ENCODE measurements at regions not wholly inside any gene's neighbourhood (a gene's known extent, or its start where the extent isn't known, plus 50 kb on each side); places are given as distances from the start of the nearest gene placed in this dataset.

DNA sequence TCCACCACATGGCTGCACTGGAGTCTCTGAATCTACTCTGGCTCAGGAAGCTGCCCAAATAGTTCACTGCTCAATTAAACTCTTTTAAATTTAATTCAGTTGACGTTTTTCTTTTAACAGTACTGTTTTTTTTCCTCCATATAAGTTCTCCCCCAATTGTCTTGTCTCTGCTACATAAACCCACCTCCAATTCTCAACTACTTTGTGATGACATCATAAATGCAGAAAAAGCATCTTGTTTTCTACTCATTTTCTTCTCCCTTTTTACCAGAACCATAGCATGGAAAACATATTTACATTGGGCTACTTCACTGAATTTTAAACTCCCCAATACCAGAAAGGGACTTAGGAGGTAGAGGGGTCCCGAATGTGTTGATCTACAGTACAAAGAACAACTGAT is 270.4 kb downstream of the GPD2 start:
- H3K27ac Mint-ChIP-seq = no peak overlapping the region
- no peaks in the 10 kb centered on the region for H3K27me3 Mint-ChIP-seq (ENCODE audit: insufficient read depth, low read depth, poor library complexity)
- H3K9me3 Mint-ChIP-seq = no peaks in the 10 kb centered on the region
- Histone ChIP-seq H3K36me3 (ENCODE audit: insufficient read depth) (peaks cover 6% of the 10 kb centered on the region; the same call in 1 of the 2 replicates), H3K9me2 (ENCODE audit: insufficient read depth) (no peaks in the 10 kb centered on the region), H3K79me2 (replicated peaks; ENCODE audit: insufficient read depth) (no peaks in the 10 kb centered on the region), H3K4me1 (ENCODE audit: insufficient read depth) (peaks cover 26% of the 10 kb centered on the region), H3K27me3 (ENCODE audit: insufficient read depth) (no peaks in the 10 kb centered on the region), H4K20me1 (replicated peaks; ENCODE audit: insufficient read depth) (no peaks in the 10 kb centered on the region), H3F3A (replicated peaks; ENCODE audit: low read depth) (no peaks in the 10 kb centered on the region), H3K4me3 (no peak overlapping the region), H3K4me2 (no peak overlapping the region), H3K27ac (ENCODE audit: low read depth) (no peak overlapping the region), H2AFZ (0 out of 2 replicates have a peak overlapping the region, but pooled peaks have one; percentile 4)
- TF ChIP-seq, protein P1, sequence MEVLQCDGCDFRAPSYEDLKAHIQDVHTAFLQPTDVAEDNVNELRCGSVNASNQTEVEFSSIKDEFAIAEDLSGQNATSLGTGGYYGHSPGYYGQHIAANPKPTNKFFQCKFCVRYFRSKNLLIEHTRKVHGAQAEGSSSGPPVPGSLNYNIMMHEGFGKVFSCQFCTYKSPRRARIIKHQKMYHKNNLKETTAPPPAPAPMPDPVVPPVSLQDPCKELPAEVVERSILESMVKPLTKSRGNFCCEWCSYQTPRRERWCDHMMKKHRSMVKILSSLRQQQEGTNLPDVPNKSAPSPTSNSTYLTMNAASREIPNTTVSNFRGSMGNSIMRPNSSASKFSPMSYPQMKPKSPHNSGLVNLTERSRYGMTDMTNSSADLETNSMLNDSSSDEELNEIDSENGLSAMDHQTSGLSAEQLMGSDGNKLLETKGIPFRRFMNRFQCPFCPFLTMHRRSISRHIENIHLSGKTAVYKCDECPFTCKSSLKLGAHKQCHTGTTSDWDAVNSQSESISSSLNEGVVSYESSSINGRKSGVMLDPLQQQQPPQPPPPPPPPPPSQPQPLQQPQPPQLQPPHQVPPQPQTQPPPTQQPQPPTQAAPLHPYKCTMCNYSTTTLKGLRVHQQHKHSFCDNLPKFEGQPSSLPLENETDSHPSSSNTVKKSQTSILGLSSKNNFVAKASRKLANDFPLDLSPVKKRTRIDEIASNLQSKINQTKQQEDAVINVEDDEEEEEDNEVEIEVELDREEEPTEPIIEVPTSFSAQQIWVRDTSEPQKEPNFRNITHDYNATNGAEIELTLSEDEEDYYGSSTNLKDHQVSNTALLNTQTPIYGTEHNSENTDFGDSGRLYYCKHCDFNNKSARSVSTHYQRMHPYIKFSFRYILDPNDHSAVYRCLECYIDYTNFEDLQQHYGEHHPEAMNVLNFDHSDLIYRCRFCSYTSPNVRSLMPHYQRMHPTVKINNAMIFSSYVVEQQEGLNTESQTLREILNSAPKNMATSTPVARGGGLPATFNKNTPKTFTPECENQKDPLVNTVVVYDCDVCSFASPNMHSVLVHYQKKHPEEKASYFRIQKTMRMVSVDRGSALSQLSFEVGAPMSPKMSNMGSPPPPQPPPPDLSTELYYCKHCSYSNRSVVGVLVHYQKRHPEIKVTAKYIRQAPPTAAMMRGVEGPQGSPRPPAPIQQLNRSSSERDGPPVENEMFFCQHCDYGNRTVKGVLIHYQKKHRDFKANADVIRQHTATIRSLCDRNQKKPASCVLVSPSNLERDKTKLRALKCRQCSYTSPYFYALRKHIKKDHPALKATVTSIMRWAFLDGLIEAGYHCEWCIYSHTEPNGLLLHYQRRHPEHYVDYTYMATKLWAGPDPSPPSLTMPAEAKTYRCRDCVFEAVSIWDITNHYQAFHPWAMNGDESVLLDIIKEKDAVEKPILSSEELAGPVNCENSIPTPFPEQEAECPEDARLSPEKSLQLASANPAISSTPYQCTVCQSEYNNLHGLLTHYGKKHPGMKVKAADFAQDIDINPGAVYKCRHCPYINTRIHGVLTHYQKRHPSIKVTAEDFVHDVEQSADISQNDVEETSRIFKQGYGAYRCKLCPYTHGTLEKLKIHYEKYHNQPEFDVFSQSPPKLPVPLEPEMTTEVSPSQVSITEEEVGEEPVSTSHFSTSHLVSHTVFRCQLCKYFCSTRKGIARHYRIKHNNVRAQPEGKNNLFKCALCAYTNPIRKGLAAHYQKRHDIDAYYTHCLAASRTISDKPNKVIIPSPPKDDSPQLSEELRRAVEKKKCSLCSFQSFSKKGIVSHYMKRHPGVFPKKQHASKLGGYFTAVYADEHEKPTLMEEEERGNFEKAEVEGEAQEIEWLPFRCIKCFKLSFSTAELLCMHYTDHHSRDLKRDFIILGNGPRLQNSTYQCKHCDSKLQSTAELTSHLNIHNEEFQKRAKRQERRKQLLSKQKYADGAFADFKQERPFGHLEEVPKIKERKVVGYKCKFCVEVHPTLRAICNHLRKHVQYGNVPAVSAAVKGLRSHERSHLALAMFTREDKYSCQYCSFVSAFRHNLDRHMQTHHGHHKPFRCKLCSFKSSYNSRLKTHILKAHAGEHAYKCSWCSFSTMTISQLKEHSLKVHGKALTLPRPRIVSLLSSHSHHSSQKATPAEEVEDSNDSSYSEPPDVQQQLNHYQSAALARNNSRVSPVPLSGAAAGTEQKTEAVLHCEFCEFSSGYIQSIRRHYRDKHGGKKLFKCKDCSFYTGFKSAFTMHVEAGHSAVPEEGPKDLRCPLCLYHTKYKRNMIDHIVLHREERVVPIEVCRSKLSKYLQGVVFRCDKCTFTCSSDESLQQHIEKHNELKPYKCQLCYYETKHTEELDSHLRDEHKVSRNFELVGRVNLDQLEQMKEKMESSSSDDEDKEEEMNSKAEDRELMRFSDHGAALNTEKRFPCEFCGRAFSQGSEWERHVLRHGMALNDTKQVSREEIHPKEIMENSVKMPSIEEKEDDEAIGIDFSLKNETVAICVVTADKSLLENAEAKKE (CRISPR knock-in tag; IDR thresholded peaks at IDR 0.05) = no peak
- TF ChIP-seq POLR2AphosphoS5 (IDR thresholded peaks at IDR 0.05; ENCODE audit: low read depth) = no peak
- TF ChIP-seq ZNF331 (CRISPR knock-in tag; IDR thresholded peaks at IDR 0.05; ENCODE audit: low read depth) = no peak
- TF ChIP-seq ZNF114 (CRISPR knock-in tag; IDR thresholded peaks at IDR 0.05) = no peak
- TF ChIP-seq EZH2phosphoT487 (IDR thresholded peaks at IDR 0.05; ENCODE audit: unreplicated experiment) = no peak
- no peak for TF ChIP-seq NANOG (IDR thresholded peaks at IDR 0.05; ENCODE audit: borderline replicate concordance)
- TF ChIP-seq EZH2 (IDR thresholded peaks at IDR 0.05; ENCODE audit: low read depth, unreplicated experiment) = no peak
- TF ChIP-seq STAT1 (IDR thresholded peaks at IDR 0.05; ENCODE audit: unreplicated experiment) = no peak
- TF ChIP-seq, protein P2, sequence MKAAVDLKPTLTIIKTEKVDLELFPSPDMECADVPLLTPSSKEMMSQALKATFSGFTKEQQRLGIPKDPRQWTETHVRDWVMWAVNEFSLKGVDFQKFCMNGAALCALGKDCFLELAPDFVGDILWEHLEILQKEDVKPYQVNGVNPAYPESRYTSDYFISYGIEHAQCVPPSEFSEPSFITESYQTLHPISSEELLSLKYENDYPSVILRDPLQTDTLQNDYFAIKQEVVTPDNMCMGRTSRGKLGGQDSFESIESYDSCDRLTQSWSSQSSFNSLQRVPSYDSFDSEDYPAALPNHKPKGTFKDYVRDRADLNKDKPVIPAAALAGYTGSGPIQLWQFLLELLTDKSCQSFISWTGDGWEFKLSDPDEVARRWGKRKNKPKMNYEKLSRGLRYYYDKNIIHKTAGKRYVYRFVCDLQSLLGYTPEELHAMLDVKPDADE (IDR thresholded peaks at IDR 0.05) = no peak
- no peak for TF ChIP-seq JUNB (IDR thresholded peaks at IDR 0.05; ENCODE audit: unreplicated experiment)
- TF ChIP-seq, protein P3, sequence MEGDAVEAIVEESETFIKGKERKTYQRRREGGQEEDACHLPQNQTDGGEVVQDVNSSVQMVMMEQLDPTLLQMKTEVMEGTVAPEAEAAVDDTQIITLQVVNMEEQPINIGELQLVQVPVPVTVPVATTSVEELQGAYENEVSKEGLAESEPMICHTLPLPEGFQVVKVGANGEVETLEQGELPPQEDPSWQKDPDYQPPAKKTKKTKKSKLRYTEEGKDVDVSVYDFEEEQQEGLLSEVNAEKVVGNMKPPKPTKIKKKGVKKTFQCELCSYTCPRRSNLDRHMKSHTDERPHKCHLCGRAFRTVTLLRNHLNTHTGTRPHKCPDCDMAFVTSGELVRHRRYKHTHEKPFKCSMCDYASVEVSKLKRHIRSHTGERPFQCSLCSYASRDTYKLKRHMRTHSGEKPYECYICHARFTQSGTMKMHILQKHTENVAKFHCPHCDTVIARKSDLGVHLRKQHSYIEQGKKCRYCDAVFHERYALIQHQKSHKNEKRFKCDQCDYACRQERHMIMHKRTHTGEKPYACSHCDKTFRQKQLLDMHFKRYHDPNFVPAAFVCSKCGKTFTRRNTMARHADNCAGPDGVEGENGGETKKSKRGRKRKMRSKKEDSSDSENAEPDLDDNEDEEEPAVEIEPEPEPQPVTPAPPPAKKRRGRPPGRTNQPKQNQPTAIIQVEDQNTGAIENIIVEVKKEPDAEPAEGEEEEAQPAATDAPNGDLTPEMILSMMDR (conservative IDR thresholded peaks at IDR 0.05; ENCODE audit: low read depth in 2 of 2) = no peak
- TF ChIP-seq CREB1 (CRISPR knock-in tag; IDR thresholded peaks at IDR 0.05; ENCODE audit: low read depth) = no peak
- TF ChIP-seq, protein P4, sequence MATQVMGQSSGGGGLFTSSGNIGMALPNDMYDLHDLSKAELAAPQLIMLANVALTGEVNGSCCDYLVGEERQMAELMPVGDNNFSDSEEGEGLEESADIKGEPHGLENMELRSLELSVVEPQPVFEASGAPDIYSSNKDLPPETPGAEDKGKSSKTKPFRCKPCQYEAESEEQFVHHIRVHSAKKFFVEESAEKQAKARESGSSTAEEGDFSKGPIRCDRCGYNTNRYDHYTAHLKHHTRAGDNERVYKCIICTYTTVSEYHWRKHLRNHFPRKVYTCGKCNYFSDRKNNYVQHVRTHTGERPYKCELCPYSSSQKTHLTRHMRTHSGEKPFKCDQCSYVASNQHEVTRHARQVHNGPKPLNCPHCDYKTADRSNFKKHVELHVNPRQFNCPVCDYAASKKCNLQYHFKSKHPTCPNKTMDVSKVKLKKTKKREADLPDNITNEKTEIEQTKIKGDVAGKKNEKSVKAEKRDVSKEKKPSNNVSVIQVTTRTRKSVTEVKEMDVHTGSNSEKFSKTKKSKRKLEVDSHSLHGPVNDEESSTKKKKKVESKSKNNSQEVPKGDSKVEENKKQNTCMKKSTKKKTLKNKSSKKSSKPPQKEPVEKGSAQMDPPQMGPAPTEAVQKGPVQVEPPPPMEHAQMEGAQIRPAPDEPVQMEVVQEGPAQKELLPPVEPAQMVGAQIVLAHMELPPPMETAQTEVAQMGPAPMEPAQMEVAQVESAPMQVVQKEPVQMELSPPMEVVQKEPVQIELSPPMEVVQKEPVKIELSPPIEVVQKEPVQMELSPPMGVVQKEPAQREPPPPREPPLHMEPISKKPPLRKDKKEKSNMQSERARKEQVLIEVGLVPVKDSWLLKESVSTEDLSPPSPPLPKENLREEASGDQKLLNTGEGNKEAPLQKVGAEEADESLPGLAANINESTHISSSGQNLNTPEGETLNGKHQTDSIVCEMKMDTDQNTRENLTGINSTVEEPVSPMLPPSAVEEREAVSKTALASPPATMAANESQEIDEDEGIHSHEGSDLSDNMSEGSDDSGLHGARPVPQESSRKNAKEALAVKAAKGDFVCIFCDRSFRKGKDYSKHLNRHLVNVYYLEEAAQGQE (IDR thresholded peaks at IDR 0.05; ENCODE audit: unreplicated experiment) = no peak
- no peak overlapping the region for H3K4me3 Mint-ChIP-seq
- peaks cover 27% of the 10 kb centered on the region for H3K4me1 Mint-ChIP-seq
- ATAC-seq = no peak
- H3K36me3 Mint-ChIP-seq (ENCODE audit: low read depth) = no peaks in the 10 kb centered on the region
- no peak for DNase-seq (ENCODE audit: low spot score)
